K562 (cell line): ENCODE measurements at regions not wholly inside any gene's neighbourhood (a gene's known extent, or its start where the extent isn't known, plus 50 kb on each side); places are given as distances from the start of the nearest gene placed in this dataset.
A peak's percentile ranks its signal among the peaks of the same experiment; 100 is the strongest.

Experiments used
- ARID3A ChIP-seq: IDR thresholded peaks from 2 replicates; pipeline ENCODE4 v1.6.1; 2012; ENCODE audit warnings: low read depth, low read length, improper control_type of control experiment, borderline replicate concordance
- BCL6 ChIP-seq: fragments of 250-450 bp; sonication (Bioruptor Pico); IDR thresholded peaks from 2 replicates; pipeline ENCODE4 v1.4.0; 2020
- BCLAF1 ChIP-seq, 2 experiments: fragments of 450-650 bp in 1 of 2; IDR thresholded peaks; 2 replicates each; pipeline ENCODE4 v1.6.1; 2011 to 2017; ENCODE audit warnings: low read depth in 2 of 2, antibody characterized with exemption in 1 of 2, borderline replicate concordance in 1 of 2, low read length in 1 of 2, mild to moderate bottlenecking in 1 of 2, mixed read lengths in 1 of 2; ENCODE audit not compliant: control insufficient read depth in 1 of 2
- CSDE1 ChIP-seq, 2 experiments: fragments of 450-650 bp; IDR thresholded peaks; 2 replicates each; pipeline ENCODE4 v1.6.1; 2016; ENCODE audit warnings: mild to moderate bottlenecking in 1 of 2
- DLX4 ChIP-seq: fragments of 250-450 bp; sonication (Bioruptor Pico); IDR thresholded peaks from 2 replicates; pipeline ENCODE4 v1.6.1; 2021; ENCODE audit warnings: mild to moderate bottlenecking
- E2F5 ChIP-seq: sonication (generic); formaldehyde crosslinking; IDR thresholded peaks from 2 replicates; pipeline ENCODE4 v1.8.0; 2022; ENCODE audit warnings: mild to moderate bottlenecking, missing genetic modification reagents
- ELF2 ChIP-seq: fragments of 250-450 bp; sonication (Bioruptor Pico); IDR thresholded peaks from 2 replicates; pipeline ENCODE4 v1.5.0; 2021; ENCODE audit warnings: mild to moderate bottlenecking
- ELK1 ChIP-seq: sonication (generic); formaldehyde crosslinking; IDR thresholded peaks from 2 replicates; pipeline ENCODE4 v1.8.1; 2022; ENCODE audit warnings: missing genetic modification reagents
- ETS2 ChIP-seq: IDR thresholded peaks from 2 replicates; pipeline ENCODE4 v1.6.1; 2016; ENCODE audit warnings: borderline replicate concordance, missing genetic modification characterization, mild to moderate bottlenecking, moderate library complexity, missing compliant biosample characterization; ENCODE audit not compliant: poor library complexity, severe bottlenecking
- KAT2B ChIP-seq: IDR thresholded peaks from one replicate; pipeline ENCODE4 v1.6.1; 2012; ENCODE audit warnings: low read depth, mild to moderate bottlenecking, control low read depth, inconsistent platforms, low read length, moderate library complexity
- KLF6 ChIP-seq: fragments of 250-450 bp; sonication (Bioruptor Pico); IDR thresholded peaks from 2 replicates; pipeline ENCODE4 v1.4.0; 2020; ENCODE audit warnings: mild to moderate bottlenecking, moderate library complexity, borderline replicate concordance
- MBD2 ChIP-seq: sonication (generic); IDR thresholded peaks from 2 replicates; pipeline ENCODE4 v1.6.1; 2016; ENCODE audit warnings: low read depth, borderline replicate concordance
- NFXL1 ChIP-seq: fragments of 450-650 bp; formaldehyde crosslinking; IDR thresholded peaks from 2 replicates; pipeline ENCODE4 v1.4.0; 2021; ENCODE audit warnings: mild to moderate bottlenecking
- PHF20 ChIP-seq: fragments of 450-650 bp; IDR thresholded peaks from 2 replicates; pipeline ENCODE4 v1.6.1; 2018; ENCODE audit not compliant: partially characterized antibody
- PTBP1 ChIP-seq: fragments of 200-400 bp; formaldehyde crosslinking; IDR thresholded peaks from 2 replicates; pipeline ENCODE4 v1.6.1; 2017; ENCODE audit warnings: low read depth, low read length
- TFAP4 ChIP-seq: sonication (generic); formaldehyde crosslinking; IDR thresholded peaks from 2 replicates; pipeline ENCODE4 v1.8.0; 2022; ENCODE audit warnings: missing genetic modification reagents, mild to moderate bottlenecking, moderate library complexity, borderline replicate concordance
- ZBTB17 ChIP-seq: fragments of 450-650 bp; formaldehyde crosslinking; IDR thresholded peaks from 2 replicates; pipeline ENCODE4 v1.4.0; 2020; ENCODE audit warnings: mild to moderate bottlenecking
- ZEB2 ChIP-seq: fragments of 450-650 bp; IDR thresholded peaks from 2 replicates; pipeline ENCODE4 v1.6.1; 2016
- ZNF133 ChIP-seq: fragments of 250-450 bp; sonication (Bioruptor Pico); IDR thresholded peaks from 2 replicates; pipeline ENCODE4 v1.4.0; 2020; ENCODE audit warnings: mild to moderate bottlenecking
- ZNF174 ChIP-seq: fragments of 250-450 bp; sonication (Bioruptor Pico); IDR thresholded peaks from 2 replicates; pipeline ENCODE4 v1.4.0; 2020; ENCODE audit warnings: mild to moderate bottlenecking
- ZNF184 ChIP-seq: sonication (generic); formaldehyde crosslinking; IDR thresholded peaks from 2 replicates; pipeline ENCODE4 v1.5.0; 2020; ENCODE audit warnings: missing genetic modification reagents
- ZNF695 ChIP-seq: fragments of 450-650 bp; formaldehyde crosslinking; IDR thresholded peaks from 2 replicates; pipeline ENCODE4 v1.4.0; 2020; ENCODE audit warnings: mild to moderate bottlenecking, moderate library complexity

GRCh38 chr4:159042097-159042605, 60.7 kb upstream of the RAPGEF2 start (continued):
- TF ChIP-seq ARID3A (peak; percentile 38; the same call in 1 of the 2 replicates), ZNF174 (CRISPR knock-in tag) (no peak), ZEB2 (0 out of 2 replicates have a peak, but pooled peaks have one; percentile 44), ETS2 (no peak), ZNF695 (CRISPR knock-in tag) (no peak), E2F5 (CRISPR knock-in tag) (no peak), DLX4 (CRISPR knock-in tag) (no peak), ELK1 (no peak), NFXL1 (CRISPR knock-in tag) (no peak), ZNF133 (CRISPR knock-in tag) (no peak), CSDE1 (IDR thresholded peaks at IDR 0.05) (no peak), KAT2B (no peak), MBD2 (peak; percentile 85), BCLAF1 (IDR thresholded peaks at IDR 0.05; ENCODE audit: borderline replicate concordance in 1 of 2, control insufficient read depth in 1 of 2, low read depth in 2 of 2, low read length in 1 of 2) (peak in 1 of 2 experiments; percentile 85; a peak in 1 of 4 replicates), ZBTB17 (CRISPR knock-in tag) (peak; percentile 18; the same call in 1 of the 2 replicates), PTBP1 (no peak), BCL6 (CRISPR knock-in tag) (no peak), ELF2 (CRISPR knock-in tag) (peak; percentile 48; the same call in 1 of the 2 replicates), TFAP4 (CRISPR knock-in tag) (0 out of 2 replicates have a peak, but pooled peaks have one; percentile 30), ZNF184 (CRISPR knock-in tag) (no peak), PHF20 (no peak), KLF6 (CRISPR knock-in tag) (no peak)
